ENCODE measurements at regions not wholly inside any gene's neighbourhood (a gene's known extent, or its start where the extent isn't known, plus 50 kb on each side); places are given as distances from the start of the nearest gene placed in this dataset.

DNA sequence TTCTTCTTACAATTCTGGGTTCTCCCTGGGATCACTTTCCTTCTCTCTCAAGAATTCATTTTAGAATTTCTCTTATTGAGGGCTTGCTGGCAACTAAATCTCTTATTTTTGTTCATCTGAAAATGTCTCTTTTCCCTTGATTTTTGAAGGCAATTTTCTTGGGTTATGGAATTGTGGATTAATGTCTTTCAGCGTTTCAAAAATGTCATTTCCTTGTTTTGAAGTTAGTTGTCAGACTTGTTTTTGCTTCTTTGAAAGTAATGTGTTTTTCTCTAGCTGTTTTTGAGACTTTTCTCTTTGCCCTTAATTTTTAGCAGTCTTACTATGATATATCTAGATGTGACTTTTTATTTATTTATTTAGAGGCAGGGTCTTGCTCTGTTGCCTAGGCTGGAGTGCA is 205.7 kb downstream of the CHIC2 start:
- TF ChIP-seq NR2C2 (CRISPR knock-in tag; IDR thresholded peaks at IDR 0.05; ENCODE audit: borderline replicate concordance) (no peak), ZNF350 (CRISPR knock-in tag; IDR thresholded peaks at IDR 0.05; ENCODE audit: borderline replicate concordance, low read depth) (no peak), ZFP36 (IDR thresholded peaks at IDR 0.05; ENCODE audit: borderline replicate concordance, low read depth, low read length, partially characterized antibody) (no peak), SMC3 (IDR thresholded peaks at IDR 0.05; ENCODE audit: low read length) (no peak), NCOR1 (IDR thresholded peaks at IDR 0.05; ENCODE audit: borderline replicate concordance, low read length) (no peak)
- TF ChIP-seq, protein P1, sequence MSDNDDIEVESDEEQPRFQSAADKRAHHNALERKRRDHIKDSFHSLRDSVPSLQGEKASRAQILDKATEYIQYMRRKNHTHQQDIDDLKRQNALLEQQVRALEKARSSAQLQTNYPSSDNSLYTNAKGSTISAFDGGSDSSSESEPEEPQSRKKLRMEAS (IDR thresholded peaks at IDR 0.05), result no peak
- TF ChIP-seq, protein P2, sequence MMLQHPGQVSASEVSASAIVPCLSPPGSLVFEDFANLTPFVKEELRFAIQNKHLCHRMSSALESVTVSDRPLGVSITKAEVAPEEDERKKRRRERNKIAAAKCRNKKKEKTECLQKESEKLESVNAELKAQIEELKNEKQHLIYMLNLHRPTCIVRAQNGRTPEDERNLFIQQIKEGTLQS (CRISPR knock-in tag; IDR thresholded peaks at IDR 0.05), result no peak
